ENCODE measurements at regions not wholly inside any gene's neighbourhood (a gene's known extent, or its start where the extent isn't known, plus 50 kb on each side); places are given as distances from the start of the nearest gene placed in this dataset.

DNA sequence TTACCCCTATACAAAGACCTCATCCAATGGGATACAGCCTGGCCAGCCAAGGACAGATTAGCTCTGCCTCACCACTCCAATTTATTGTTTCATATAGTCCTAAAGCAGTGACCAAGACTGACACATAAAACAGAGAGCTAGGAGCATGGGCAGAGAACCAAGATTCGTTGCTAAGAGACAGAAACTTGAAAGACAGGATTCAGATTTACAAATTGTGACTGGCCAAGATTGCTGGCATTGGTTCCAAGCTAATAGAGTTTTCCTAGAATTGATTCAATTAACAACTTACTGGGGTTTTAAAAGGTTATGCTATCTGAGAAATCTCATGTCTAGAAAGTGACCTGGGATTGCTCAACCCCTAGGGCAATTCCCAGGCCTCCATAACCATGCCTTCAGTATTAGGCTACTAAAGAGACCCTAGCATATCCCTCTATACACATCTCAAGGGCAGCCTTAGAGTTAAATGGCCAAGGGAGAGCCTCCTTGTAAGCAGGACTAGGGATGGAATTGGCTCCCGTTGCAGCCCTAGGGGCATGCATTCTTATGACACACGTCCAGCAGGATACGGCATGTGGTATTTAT, 75.6 kb downstream of the ICOS start:
- ATAC-seq = peak; percentile 86

GRCh38 chr2:204015118-204015843, 78.7 kb downstream of the ICOS start:
- ATAC-seq = no peak

DNA sequence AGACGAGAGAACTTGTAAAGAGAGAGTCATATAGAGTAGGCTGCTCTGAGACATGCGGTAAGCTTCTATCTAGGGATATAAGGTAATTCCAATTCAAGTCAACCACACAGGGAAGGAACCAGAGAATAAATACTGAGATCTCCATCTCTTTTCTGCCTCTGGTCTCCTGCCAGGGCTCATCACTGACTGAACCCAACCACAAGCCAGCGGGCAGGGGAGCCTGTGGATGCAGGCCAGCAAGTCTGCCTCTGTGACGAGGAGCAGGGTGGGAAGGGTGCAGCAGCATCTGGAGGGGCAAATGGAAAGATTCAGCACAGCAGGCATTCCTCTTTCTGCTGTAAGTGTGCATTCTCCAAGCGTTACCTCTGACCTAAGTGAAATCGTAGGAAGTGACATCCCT, 82.2 kb downstream of the ICOS start:
- no peak for ATAC-seq

DNA sequence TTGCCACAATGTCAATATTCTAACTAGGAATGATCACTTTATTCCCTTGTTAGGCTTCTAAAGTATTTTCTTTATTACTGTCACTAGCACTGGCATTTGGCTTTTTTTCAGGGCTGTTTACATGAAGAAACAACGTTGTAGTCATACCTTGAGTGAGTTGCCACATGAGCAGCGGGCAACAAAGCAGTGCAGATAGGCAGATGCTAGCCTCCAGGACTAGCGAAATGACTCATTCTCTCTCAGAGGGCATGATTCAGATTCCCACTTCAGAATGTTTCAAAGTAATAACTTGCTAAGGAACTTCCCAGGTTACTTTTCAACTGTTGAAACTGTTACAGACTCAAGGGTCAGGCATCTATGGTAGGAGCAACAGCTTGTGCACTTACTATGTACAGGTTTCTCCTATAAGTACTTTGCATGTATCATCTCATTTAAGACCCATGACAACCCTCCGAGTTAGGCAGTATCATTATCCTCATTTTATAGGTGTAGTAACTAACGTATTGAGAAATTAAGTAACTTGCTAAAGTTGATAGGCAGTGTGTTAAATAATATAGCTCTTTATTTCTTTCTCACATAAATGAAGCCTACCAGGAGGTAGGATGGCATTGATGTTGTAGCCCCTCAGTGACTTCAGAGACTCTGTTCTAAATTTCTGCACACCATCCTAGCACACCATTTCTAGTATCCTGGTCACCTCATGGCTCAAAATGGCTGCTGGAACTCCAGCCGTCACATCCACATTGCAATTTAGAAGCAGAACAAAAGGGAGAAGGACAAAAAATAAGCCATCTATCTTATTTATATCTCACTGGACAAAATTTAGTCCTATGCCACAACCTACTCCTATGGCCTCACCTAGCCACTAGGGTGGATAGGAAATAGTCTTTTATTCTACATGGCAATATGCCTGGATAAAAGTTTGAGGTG, 83.3 kb downstream of the ICOS start:
- peak; percentile 91 for ATAC-seq

DNA sequence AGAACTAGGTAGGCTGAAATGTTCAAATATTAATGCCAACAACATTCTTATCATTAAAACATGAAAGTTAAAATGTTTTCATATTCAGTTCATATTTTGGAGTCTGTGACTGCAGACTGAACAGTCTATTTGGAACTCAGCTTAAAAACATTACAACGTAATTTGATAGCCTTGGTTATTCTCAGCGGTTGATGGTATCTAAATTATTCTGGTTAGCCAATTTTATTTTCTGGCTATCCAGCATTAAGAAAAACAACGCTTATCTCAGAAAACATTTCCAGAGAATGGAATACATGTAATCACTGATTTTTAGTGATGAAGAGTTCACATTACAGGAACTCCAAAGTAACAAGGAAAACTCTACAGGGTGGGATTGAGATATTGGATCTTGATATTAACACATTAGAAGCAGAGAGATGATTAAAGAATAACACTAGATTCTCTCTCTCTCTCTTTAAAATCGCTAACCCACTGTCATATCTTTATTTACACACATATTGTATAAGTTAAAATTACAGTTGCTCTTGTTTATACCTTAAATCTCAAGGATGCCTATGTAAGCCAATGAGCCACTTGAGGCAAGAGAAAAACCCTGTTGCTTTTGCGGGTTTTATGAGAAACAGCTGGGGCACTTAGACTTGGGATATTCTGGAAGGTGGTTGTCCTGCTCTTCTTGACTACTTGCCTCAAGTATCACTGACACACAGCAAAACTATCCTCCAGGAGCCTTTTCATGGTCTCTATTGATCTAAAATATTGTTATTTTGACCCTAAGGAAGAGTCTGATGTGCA, 84.9 kb downstream of the ICOS start:
- ATAC-seq = no peak

- no peak for ATAC-seq
Observed at GRCh38 chr2:204022550-204022949, 86.0 kb downstream of the ICOS start.

GRCh38 chr2:204023088-204023487, 86.5 kb downstream of the ICOS start:
- no peak for ATAC-seq

GRCh38 chr2:204024503-204024902, 87.9 kb downstream of the ICOS start:
- ATAC-seq = peak; percentile 28

DNA sequence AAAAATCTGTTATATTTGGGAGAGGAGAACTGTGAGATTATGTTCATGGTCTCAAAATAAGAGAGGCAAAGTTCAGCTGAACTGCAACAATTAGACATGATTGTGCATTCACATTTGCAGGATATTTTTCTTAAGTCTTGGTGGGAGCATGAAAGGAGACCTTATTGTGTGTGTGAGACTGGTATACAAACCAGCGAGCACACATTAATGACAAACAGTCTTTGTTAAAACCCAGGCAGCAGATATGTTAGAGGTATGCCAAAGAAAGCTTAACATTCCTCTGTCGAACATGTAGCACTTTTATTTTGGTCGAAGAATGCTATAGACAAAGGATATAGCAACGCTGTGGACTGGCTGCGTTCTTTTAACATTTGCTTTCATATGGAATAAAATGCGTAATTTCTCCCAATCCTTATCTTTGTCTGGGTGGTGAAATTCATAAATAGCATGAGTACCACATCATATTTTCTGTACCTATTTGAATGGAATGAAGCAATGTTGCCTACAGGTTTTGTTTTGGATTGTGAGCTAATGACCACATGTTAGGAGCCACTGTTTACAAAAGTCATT, 88.4 kb downstream of the ICOS start:
- no peak for ATAC-seq

DNA sequence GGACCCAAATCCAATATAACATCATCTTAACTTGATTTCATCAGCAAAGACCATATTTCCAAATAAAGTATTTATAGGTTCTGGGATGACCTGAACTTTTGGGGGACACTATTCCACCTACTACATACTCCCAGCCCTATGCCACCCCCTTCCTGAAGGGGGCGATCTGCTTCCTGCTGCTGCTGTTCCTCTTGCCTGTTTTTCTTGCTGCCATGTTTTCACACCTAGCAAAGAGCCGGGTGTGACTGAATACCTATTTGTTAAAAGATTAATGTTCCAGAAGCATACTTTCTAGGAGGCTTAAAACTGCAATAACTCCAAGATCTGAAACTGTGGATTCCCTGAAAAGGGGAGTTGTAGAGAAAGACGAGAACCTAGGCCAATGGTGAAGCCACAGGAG, 89.7 kb downstream of the ICOS start:
- ATAC-seq = no peak

- ATAC-seq = peak; percentile 82
Observed at GRCh38 chr2:204027091-204027490, 90.5 kb downstream of the ICOS start.

- no peak for ATAC-seq
Observed at GRCh38 chr2:204030322-204030721, 93.8 kb downstream of the ICOS start.

GRCh38 chr2:204031056-204031455, 94.5 kb downstream of the ICOS start:
- ATAC-seq = no peak

GRCh38 chr2:204032301-204032700, 95.7 kb downstream of the ICOS start:
- ATAC-seq = no peak

- ATAC-seq = no peak
Observed at GRCh38 chr2:204033611-204034495, 97.3 kb downstream of the ICOS start.

DNA sequence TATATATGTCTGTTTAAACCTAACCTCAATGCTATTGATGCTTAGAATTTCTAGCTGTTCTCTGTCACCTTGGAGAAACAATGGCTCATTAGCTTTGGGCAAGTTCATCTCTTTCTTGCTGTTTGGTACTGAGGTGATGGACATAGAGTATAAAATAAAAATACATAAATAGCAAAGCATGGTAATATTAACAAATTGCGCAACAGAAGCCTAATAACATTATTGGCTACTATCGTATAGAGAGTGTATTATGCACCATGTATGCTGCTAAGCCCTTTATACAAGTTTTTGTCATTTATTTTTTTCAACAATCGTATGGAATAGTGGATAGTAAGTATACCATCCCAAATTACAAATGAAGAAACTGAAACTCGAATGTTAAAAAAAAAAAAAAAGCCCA, 100.1 kb downstream of the ICOS start:
- no peak for ATAC-seq

DNA sequence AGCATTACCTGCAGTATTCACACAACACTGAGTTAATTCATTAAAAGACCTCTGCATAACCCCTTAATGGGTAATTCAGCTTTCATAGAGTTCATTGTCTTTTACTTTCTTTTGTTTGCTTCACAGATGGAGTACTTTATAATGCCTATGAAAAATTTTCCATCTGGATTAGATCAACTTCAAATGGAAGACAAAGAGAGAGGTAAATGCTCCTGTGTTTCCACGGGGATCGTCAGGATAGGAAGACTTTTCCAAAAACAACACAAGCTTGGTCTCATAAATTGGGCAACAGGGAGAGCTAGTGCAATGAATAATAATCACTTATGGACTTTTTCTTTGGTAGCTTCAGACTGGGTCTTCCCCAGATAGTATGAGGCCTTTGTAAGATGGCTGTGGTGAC, 100.7 kb downstream of the ICOS start:
- no peak for ATAC-seq

GRCh38 chr2:204039298-204039838, 102.8 kb downstream of the ICOS start:
- no peak for ATAC-seq

DNA sequence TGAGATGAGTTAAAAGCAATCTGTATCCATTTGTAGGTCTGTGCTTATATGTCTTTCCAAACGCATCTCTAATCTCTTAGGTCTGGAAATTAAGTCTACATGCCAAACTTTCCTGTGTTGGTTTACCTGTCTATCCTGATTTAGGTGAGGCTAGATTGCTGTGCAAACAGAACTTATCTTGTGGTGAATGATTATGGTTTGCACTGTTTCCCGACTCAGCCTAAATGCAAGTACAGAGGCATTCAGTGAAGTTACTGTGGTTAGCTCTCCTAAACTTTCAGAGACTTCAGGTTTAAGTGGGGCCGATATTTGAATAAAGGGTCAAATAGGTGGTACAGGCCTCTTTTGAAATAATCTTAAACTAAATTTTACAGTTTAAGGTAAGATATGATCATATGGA, 103.5 kb downstream of the ICOS start:
- ATAC-seq = no peak

DNA sequence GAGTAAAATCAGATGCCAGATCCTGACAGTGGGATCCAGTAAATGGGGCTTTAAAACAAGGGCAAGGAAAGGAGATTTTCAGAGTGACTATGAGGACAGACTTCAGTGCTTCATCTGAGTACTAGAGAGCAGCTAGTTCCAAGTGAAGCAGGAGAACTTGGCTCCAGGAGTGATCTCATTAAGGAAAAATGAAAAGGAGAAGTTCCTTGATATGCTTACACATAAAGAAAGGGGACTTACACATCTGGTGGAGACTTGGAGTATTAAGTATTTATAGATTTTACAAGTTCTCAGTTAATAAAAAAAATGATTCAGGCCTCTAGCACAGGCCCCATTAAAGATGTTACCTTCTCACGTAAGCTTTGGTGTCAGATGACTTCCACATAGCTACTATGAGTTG, 105.8 kb downstream of the ICOS start:
- no peak for ATAC-seq

GRCh38 chr2:204046145-204046544, 109.6 kb downstream of the ICOS start:
- no peak for ATAC-seq
